Activated CD8-positive, alpha-beta memory T cell treated with anti-CD3 and anti-CD28 coated beads, Interleukin-2, amount 50 U/mL, for 48 hours (primary cell): ENCODE measurements at regions not wholly inside any gene's neighbourhood (a gene's known extent, or its start where the extent isn't known, plus 50 kb on each side); places are given as distances from the start of the nearest gene placed in this dataset.

ENCODE experiments used
- DNase-seq: peaks from one replicate; pipeline ENCODE4 v3.0.0-alpha.2; 2020

- DNase-seq: no peak
Measured at GRCh38 chr2:239473211-239473805, 72.5 kb upstream of the HDAC4 start.

DNA sequence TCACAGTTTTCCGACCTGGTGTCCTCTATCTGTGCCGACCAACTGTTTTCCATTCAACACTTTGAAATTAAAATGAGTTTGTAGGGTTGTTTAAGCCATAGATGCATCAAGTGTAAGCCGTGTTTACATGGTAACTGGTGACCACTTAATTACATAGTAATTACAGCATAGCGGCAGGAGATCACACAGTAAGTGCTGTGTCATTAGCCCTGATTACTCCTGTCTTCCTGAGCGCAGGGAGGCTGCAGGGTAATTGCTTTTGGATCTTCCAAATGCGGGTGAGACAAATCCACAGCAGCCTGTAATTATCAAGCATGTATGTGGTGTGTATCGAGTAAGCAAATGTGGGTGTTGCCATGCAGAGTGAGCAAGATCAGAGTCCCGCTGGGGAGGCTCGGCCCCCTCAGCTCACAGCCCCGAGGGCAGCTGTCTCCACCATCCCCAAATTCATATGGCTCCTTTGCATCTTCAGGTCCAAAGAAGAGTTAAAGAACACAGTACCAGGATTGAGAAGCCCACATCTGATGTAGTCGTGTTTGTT is 71.5 kb upstream of the HDAC4 start:
- peak; percentile 18 for DNase-seq

- DNase-seq: peak; percentile 23
Measured at GRCh38 chr2:239471011-239471792, 70.4 kb upstream of the HDAC4 start.

GRCh38 chr2:239470151-239470900 is 69.5 kb upstream of the HDAC4 start:
- DNase-seq: peak; percentile 37

GRCh38 chr2:239469106-239469960 is 68.5 kb upstream of the HDAC4 start:
- peak; percentile 22 for DNase-seq

DNA sequence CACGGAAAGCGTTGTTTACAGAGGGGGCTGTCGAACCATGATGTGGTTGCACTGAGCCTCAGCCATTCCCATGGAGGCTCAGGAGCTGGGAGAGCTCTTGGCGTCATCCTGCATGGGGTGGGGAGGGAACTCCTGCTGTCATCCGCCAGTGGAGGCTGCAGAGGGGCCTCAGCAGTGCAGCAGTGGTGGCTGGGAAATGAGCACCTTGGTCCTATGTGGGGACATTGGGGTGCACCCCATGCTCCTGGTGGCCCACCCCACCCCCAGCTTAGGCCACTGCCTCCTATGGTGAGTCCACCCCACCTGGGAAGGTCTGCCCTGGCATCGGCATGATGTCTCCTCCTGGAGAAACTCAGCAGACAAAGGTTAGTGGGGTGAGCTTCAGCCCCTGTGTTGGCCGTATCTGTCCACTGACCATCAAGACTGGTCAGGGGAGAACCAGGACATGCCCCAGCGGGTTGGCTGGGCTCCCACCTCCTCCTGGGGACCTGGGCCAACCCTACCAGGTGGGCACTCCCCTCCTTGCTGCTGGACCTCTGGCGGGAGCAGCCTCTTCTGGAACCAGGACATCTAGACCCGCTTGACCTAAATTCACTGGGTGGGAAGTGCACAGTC is 67.8 kb upstream of the HDAC4 start:
- DNase-seq: peak; percentile 13

GRCh38 chr2:239467956-239468490 is 67.2 kb upstream of the HDAC4 start:
- peak; percentile 40 for DNase-seq

- peak; percentile 22 for DNase-seq
Measured at GRCh38 chr2:239467281-239467955, 66.6 kb upstream of the HDAC4 start.

- peak; percentile 40 for DNase-seq
Measured at GRCh38 chr2:239466755-239467271, 66.0 kb upstream of the HDAC4 start.

- DNase-seq: peak; percentile 18
Measured at GRCh38 chr2:239466061-239466754, 65.4 kb upstream of the HDAC4 start.

- peak; percentile 41 for DNase-seq
Measured at GRCh38 chr2:239465017-239466001, 64.5 kb upstream of the HDAC4 start.

GRCh38 chr2:239464166-239465016 is 63.6 kb upstream of the HDAC4 start:
- DNase-seq: peak; percentile 44

DNA sequence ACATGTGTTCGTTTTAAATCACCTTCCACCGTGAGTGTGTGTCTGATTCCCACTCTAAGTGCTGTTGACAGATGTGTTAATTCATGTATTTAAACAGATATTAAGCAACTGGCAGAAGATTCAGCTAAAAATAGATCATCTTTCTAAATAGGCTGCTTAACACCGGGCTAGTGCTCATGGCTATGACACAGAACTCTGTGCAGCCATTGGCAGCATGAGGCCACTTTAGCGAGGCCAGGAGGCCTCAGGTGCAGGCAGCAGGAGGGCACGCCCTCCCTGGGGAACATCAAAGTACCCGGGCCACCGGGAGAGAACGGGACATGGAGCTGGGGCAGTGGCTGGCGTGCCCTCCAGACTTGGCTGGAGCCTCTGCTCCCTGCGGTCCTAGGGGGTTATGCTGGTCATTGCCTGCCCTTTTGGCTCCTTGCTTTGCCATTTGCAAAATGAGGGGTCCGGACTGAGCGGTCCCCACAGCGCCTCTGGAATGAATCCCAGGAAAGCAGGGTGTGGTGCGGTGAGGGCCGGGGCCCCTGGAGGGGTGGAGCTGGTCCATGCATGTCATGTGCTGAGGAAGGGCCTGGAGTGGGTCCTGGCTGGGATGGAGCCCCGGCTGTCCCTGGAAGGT is 62.8 kb upstream of the HDAC4 start:
- peak; percentile 35 for DNase-seq

DNA sequence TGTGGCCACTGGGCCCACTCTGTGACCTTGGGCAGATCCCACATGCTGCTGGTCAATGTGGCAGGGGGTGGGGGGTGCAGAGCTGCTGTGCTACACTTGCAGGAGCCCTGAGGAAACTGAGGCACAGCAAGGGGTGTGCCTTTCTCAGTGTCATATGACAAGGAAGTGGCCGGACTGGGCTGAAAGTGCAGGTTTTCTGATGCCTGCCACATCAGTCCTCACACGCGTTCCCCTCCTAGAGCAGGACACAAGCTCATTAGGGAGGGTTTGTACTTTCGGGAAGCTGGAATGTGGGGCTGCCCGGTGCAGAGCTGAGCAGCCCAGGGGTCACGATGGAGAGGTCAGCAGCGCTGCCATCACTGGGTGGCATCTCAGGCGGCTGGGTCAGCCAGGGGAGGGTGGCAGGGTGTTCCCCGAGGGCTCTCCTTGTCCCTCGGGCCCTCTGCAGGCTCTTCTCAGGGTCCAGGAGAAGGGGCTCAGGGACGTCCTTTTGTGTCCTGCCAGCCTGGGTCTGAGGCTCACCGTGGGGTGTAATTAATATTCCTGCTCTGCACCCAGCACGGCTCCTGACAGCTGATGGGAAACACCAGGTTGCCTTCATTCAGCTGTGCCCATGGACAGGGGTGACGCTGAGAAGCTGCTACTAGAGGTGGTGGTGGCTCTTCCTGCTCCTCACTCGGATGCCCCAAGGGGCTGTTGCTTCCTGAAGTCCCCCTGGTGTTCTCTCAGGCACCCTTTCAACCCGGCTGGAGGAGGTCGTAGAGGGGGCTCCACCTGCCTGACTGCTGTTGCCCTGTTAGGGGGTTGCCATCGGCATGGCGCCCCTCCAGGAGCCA is 62.1 kb upstream of the HDAC4 start:
- DNase-seq: peak; percentile 40

- peak; percentile 18 for DNase-seq
Measured at GRCh38 chr2:239462191-239462515, 61.3 kb upstream of the HDAC4 start.

- DNase-seq: peak; percentile 18
Measured at GRCh38 chr2:239461291-239462190, 60.7 kb upstream of the HDAC4 start.
